ENCODE measurements at regions not wholly inside any gene's neighbourhood (a gene's known extent, or its start where the extent isn't known, plus 50 kb on each side); places are given as distances from the start of the nearest gene placed in this dataset.

DNA sequence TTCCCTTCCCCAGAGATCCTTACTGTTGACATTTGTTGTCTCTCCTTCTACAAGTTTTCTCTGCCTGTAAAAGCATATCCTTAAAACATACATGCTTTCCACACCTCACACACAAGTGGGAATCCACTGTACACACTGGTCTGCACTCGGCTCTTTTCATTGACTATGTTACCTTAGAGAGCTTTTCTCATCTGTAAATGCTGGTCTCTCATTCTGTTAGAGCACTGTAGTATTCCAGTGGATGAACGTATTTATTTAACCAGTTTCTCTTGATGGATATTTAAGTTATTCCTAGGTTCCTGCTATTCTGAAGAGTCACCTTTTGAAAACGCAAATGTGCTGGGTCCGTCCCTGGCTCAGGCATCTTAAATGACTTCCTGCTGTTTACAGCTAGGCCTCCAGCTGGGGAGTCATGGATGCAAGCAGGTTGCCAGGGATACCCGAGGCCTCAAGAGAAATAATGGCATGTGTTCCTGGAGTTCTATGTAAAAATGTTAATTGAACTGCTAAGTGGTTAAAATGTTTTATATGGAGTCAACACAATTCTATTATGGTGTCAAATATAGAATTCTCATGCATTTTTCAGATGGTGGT is 61.1 kb upstream of the TGM3 start:
- FAIRE-seq (no peak), DNase-seq (ENCODE audit: insufficient read length, low spot score) (no peak)

DNA sequence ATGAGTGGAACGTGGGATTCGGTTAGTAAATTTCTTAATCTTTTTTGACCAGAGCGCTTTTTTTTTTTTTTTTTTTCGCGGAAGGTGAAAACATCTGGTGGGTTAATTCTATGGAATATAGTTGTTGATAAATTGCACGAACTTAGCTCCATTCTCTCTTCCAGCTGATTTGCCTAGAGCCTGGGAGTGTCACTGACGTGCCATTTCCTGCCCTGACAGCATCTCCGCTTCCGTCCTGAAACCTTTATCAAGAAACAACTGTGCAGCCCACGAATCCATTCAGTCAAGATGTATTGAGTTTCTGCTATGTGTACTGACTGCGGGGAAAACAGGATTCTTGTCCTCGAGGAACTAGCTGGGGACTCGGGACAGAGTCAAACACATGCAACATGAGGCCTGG is 59.5 kb upstream of the TGM3 start:
- FAIRE-seq: no peak
- DNase-seq (ENCODE audit: insufficient read length, low spot score): no peak

DNA sequence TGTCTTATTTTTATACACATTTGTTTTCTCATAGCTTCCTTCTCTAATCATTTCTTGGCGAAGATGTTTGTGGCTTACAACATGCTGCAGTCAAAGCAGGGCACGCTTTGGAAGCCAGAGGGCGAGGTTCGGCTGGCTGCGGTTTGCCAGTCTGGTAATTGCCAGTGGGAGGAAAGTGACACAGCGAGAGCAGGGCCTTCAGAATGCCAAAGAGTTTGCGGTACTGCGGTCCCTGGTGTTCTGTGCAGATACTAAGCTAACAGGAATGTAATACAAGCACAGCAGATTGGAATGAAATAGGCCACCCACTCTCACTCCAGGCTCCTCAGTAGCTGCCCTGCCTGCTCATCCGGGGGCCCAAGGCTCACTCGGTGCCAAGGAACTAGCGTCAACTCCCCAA is 58.7 kb upstream of the TGM3 start:
- no peak for FAIRE-seq

DNA sequence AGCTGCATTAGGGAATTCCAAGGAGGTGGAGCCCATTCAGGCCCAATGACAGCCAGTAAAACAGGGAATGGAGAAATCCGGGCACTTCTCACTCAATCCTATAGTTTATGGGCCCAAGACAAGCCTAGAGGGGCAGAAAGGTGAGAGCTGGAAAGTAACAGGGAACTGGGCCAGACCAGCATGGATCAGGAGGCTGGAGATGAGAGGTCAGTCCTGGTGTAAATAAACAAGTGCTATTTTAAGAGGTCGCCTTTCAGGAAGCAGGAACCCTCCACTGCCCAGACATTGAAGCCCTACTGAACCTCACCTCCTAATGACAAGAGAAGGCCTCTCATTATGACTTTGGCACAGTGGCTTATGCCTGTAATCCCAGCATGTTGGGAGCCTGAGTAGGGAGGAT is 57.2 kb upstream of the TGM3 start:
- no peak for DNase-seq (ENCODE audit: insufficient read length, low spot score)
- FAIRE-seq: no peak

More for the DNA sequence above, 58.7 kb upstream of the TGM3 start:
- DNase-seq (ENCODE audit: insufficient read length, low spot score): no peak

DNA sequence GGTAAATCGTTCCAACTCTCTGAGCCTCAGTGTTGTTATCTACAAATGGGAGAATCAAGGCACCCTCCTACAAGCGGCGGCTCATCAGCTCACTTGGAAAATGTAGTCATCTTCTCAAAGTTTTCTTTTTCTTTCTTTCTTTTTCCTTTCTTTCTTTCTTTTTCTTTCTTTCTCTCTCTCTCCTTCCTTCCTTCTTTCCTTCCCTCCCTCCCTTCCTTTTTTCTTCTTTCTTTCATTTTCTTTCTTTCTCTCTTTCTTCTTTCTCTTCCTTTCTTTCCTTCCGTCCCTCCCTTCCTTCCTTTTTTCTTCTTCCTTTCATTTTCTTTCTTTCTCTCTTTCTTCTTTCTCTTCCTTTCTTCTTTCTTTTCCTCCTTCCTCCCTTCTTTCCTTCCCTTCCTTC is 55.0 kb upstream of the TGM3 start:
- FAIRE-seq (no peak), DNase-seq (ENCODE audit: insufficient read length, low spot score) (no peak)

DNA sequence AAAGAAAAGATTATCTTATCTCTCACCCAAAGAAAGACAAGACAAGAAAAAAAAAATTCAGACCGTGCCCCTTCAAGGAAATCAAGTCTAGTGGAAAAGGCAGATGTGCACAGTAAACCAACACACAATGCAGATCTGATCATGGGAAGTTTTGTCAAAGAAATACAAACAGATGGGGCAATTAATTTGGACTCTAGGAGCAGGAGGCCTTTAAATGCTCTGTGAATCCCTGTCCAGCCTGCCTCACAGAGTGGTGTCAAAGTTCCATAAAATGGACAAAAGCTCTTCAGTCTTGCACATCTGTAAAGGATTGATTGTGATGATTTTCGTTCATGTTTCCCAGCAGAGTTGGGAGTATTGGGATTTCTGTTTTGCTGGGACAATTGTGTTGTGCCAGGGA is 53.1 kb upstream of the TGM3 start:
- FAIRE-seq (no peak), DNase-seq (ENCODE audit: insufficient read length, low spot score) (no peak)

DNA sequence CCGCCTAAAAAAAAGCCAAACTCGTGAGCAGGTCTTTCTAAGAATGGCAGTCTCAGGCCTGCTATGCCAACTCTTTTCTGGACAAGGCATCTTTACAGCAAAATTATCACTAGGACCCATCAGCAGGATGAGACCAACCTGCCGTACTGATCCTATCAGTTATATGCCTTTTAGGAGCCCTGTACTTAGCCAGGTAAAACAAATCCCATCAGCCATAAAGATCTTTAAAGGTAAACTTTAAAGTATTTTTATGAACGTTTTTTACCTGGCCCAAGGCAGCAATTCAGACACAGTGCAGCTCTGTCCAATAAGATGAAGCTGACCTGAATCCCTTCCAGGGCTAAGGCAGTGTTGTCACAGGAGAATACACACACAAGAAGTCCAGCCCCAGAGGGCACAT is 51.3 kb upstream of the TGM3 start:
- FAIRE-seq: no peak

DNA sequence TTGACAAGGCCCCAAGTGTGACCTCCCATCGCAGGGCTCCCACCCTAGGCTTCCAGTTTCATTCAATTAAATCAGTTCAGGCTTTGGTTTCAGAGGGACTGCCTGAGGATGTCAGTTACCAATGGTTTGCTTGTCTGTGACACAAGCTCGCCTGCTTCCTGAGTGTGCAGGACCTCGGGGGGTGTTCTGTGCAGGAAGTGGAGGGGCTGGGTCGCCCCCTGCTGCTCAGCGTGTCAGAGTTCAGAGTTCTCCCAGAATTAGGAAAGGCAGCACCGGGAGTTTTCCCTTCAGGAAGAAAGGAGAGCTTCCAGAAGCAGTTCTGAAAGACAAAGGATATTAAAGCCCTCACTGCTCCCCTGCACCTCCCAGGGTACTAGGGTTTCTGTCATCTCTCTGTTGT is 50.8 kb upstream of the TGM3 start:
- DNase-seq (ENCODE audit: insufficient read length, low spot score) (no peak), FAIRE-seq (no peak)

More for the DNA sequence above, 51.3 kb upstream of the TGM3 start:
- no peak for DNase-seq (ENCODE audit: insufficient read length, low spot score)

DNA sequence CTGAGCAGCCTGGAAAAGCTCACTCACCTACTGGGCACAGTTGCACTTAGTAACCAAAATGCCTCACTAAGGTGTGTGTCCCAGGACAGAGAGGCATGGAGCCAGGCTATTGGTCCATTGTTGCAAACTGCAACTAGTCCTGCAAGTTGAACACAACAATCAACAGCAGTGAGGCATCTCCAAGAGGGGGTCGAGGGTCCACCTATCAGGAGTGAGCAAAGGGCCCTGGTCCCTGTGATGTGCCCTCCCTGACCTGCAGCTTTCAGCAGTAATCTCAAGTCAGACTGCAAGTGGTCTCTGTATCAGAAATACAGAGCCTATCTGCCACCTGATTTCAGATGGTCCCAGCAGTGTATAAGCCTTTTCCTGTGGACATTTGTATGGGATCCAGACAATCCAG is 50.2 kb upstream of the TGM3 start:
- FAIRE-seq: no peak
- DNase-seq (ENCODE audit: insufficient read length, low spot score): no peak

Data from GM19239 (cell line).